ENCODE measurements at regions not wholly inside any gene's neighbourhood (a gene's known extent, or its start where the extent isn't known, plus 50 kb on each side); places are given as distances from the start of the nearest gene placed in this dataset.

DNA sequence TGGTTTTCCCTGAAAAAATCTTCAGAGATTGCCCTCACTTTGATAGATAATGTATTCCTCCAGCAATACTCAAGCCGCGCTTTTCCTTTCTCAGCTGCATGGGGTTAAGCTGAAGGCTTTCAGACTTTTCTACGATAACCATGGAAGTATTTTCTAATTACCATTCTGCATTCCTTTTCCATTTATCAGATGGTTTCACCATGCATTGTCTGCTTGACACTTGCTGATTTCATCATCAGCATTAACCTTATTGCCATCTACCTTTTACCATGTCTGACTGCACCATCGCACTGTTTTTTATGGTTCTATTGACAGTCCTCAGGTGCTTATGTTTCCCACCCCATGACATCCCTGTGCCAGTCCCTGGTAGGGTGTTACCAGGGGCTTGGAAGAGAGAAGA lies 91.6 kb downstream of the DMAC1 start:
- TF ChIP-seq, protein P1, sequence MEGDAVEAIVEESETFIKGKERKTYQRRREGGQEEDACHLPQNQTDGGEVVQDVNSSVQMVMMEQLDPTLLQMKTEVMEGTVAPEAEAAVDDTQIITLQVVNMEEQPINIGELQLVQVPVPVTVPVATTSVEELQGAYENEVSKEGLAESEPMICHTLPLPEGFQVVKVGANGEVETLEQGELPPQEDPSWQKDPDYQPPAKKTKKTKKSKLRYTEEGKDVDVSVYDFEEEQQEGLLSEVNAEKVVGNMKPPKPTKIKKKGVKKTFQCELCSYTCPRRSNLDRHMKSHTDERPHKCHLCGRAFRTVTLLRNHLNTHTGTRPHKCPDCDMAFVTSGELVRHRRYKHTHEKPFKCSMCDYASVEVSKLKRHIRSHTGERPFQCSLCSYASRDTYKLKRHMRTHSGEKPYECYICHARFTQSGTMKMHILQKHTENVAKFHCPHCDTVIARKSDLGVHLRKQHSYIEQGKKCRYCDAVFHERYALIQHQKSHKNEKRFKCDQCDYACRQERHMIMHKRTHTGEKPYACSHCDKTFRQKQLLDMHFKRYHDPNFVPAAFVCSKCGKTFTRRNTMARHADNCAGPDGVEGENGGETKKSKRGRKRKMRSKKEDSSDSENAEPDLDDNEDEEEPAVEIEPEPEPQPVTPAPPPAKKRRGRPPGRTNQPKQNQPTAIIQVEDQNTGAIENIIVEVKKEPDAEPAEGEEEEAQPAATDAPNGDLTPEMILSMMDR (conservative IDR thresholded peaks at IDR 0.05; ENCODE audit: low read length) = no peak
- no peak for TF ChIP-seq EZH2phosphoT487 (IDR thresholded peaks at IDR 0.05; ENCODE audit: borderline replicate concordance)

Measured in Loucy (cell line).